GM12878 (cell line): ENCODE measurements at regions not wholly inside any gene's neighbourhood (a gene's known extent, or its start where the extent isn't known, plus 50 kb on each side); places are given as distances from the start of the nearest gene placed in this dataset.

Experiments used
- ATAC-seq: fragments of 200-7000 bp; cut with Tn5 transposase; 3 replicates; pipeline ENCODE4 v1.9.1; 2020; ENCODE audit warnings: mild to moderate bottlenecking, moderate library complexity
- BruUV-seq: library from RNA; stranded (reverse); fragments of 400-500 nt; replicated peaks from 2 replicates; lab custom pipeline; 2021; lab: Mats Ljungman, UMichigan
- CTCF ChIA-PET: fragments of 300-600 bp; sonication (Branson Sonifier 250); formaldehyde crosslinking; extraction: SDS; loops from one replicate; lab custom pipeline; 2021; ENCODE audit warnings: inconsistent platforms; lab: Yijun Ruan, JAX
- POLR2A ChIA-PET: fragments of 350-600 bp; formaldehyde crosslinking; extraction: SDS; loops from one replicate; lab custom pipeline; 2021; ENCODE audit warnings: inconsistent platforms; lab: Charles Lee
- RAD21 ChIA-PET: fragments of 300-600 bp; sonication (Branson Sonifier 250); formaldehyde crosslinking; loops from one replicate; lab custom pipeline; 2023; ENCODE audit warnings: antibody characterized with exemption; ENCODE audit not compliant: unreplicated experiment; lab: Charles Lee
- SMC1A ChIA-PET: fragments of 300-600 bp; sonication (Branson Sonifier 250); formaldehyde crosslinking; loops from one replicate; lab custom pipeline; 2023; ENCODE audit not compliant: unreplicated experiment, uncharacterized antibody; lab: Charles Lee
- DNase-seq: peaks from one replicate; pipeline ENCODE4 v3.0.0-alpha.2; 2011; ENCODE audit warnings: low read depth, low spot score
- FAIRE-seq: peaks from 3 replicates; lab custom pipeline; 2011; peaks lifted over from hg19 to GRCh38; lab: Jason Lieb, UNC
- H2AFZ ChIP-seq: 2 replicates; pipeline ENCODE4 v1.6.0; 2011; ENCODE audit warnings: low read depth, low read length, control low read depth; ENCODE audit not compliant: control insufficient read depth
- H3K27ac ChIP-seq: 2 replicates; pipeline ENCODE4 v1.5.1; 2011; ENCODE audit warnings: control low read depth; ENCODE audit not compliant: control insufficient read depth, insufficient read depth
- H3K27me3 ChIP-seq, 2 experiments: replicated peaks in 1 of 2; 2 replicates each; pipeline versions ENCODE4 v1.6.0 to v1.6.1; 2011; ENCODE audit warnings: low read length in 1 of 2; ENCODE audit not compliant: control insufficient read depth in 2 of 2, insufficient read depth in 2 of 2
- H3K36me3 ChIP-seq, 2 experiments: 2 replicates each; pipeline ENCODE4 v1.5.1; 2011; ENCODE audit warnings: low read length in 1 of 2; ENCODE audit not compliant: control insufficient read depth in 2 of 2, insufficient read depth in 2 of 2
- H3K4me1 ChIP-seq: 2 replicates; pipeline ENCODE4 v1.6.1; 2011; ENCODE audit warnings: mild to moderate bottlenecking, low read length, moderate library complexity, mixed read lengths; ENCODE audit not compliant: control insufficient read depth, insufficient read depth
- H3K4me2 ChIP-seq: 2 replicates; pipeline ENCODE4 v1.6.0; 2011; ENCODE audit warnings: control low read depth; ENCODE audit not compliant: control insufficient read depth, insufficient read depth
- H3K4me3 ChIP-seq: fragments of 200-600 bp; sonication (generic); 2 replicates; pipeline ENCODE4 v1.5.1; 2016
- H3K79me2 ChIP-seq: 2 replicates; pipeline ENCODE4 v1.6.0; 2011; ENCODE audit warnings: low read length; ENCODE audit not compliant: control insufficient read depth, insufficient read depth
- H3K9ac ChIP-seq: 2 replicates; pipeline ENCODE4 v1.8.0; 2011; ENCODE audit warnings: low read length, control low read depth, mixed read lengths; ENCODE audit not compliant: control insufficient read depth, insufficient read depth
- H3K9me3 ChIP-seq: replicated peaks from 3 replicates; pipeline ENCODE4 v1.5.1; 2011; ENCODE audit warnings: mild to moderate bottlenecking, low read length; ENCODE audit not compliant: control insufficient read depth, insufficient read depth
- H4K20me1 ChIP-seq: 2 replicates; pipeline ENCODE4 v1.6.0; 2011; ENCODE audit not compliant: control insufficient read depth, insufficient read depth
- BACH1 ChIP-seq: fragments of 450-650 bp; IDR thresholded peaks from 2 replicates; pipeline ENCODE4 v1.6.1; 2017; ENCODE audit warnings: mild to moderate bottlenecking, borderline replicate concordance
- BMI1 ChIP-seq: fragments of 450-650 bp; IDR thresholded peaks from 2 replicates; pipeline ENCODE4 v1.6.1; 2016; ENCODE audit warnings: mild to moderate bottlenecking, moderate library complexity, borderline replicate concordance
- IRF5 ChIP-seq: fragments of 450-650 bp; IDR thresholded peaks from 2 replicates; pipeline ENCODE4 v1.6.1; 2017; ENCODE audit warnings: borderline replicate concordance
- PAX5 ChIP-seq: IDR thresholded peaks from 2 replicates; pipeline ENCODE4 v1.6.1; 2011; ENCODE audit warnings: low read depth, low read length, borderline replicate concordance
- SIX5 ChIP-seq: IDR thresholded peaks from 2 replicates; pipeline ENCODE4 v1.6.1; 2011; ENCODE audit warnings: mild to moderate bottlenecking, low read depth, low read length, moderate library complexity; ENCODE audit not compliant: severe bottlenecking
- SMAD1 ChIP-seq: fragments of 450-650 bp; IDR thresholded peaks from 2 replicates; pipeline ENCODE4 v1.6.1; 2018; ENCODE audit warnings: mild to moderate bottlenecking, low read depth; ENCODE audit not compliant: partially characterized antibody
- SP1 ChIP-seq: IDR thresholded peaks from one replicate; pipeline ENCODE4 v1.6.1; 2011; ENCODE audit warnings: low read depth, low read length
- SRF ChIP-seq, 2 experiments: IDR thresholded peaks; 2 replicates each; pipeline ENCODE4 v1.6.1; 2011; ENCODE audit warnings: low read depth in 2 of 2, low read length in 2 of 2, mild to moderate bottlenecking in 1 of 2, moderate library complexity in 1 of 2
- in situ Hi-C: fragments of 300-500 bp; cut with MboI; formaldehyde crosslinking; loops from 9 replicates; pipeline ENCODE4 v1.14.3; 2018; ENCODE audit warnings: mixed read lengths
- intact Hi-C: fragments of 100-400 bp; cut with micrococcal nuclease; formaldehyde crosslinking; loops from one replicate; pipeline ENCODE4 v1.14.2; 2022; ENCODE audit not compliant: unreplicated experiment

DNA sequence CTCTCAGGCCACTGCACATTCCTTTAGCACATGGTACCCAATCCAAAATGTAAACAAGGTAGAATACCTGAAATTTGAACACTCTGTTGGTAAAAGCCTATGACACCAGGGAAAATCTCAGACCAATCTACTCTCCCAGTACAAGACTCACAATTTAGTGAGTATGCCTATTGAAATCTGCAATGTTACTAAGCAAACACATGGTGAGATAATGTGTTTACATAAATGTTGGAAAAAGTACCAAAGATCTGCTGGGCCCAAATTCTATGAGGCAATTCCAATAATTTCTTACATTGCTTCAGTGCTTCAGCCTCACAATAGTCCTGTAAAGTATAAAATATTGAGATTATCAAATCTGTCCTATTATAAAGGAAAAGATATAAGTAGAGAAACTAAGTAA is 536.1 kb downstream of the PYDC2 start:
- FAIRE-seq: no peak
- Histone ChIP-seq H3K79me2 (no peaks in the 10 kb centered on the region), H4K20me1 (no peaks in the 10 kb centered on the region), H3K4me1 (no peaks in the 10 kb centered on the region), H3K4me2 (no peak overlapping the region)
- CTCF ChIA-PET: interaction anchor here (1.3 kb wide), 1 partner anchor 10 kb away, joined by 3 read pairs; no protein-coding TSS in a partner anchor
- ATAC-seq: no peak
- no peak for TF ChIP-seq SRF (IDR thresholded peaks at IDR 0.05; ENCODE audit: low read depth in 2 of 2, low read length in 2 of 2)
- TF ChIP-seq PAX5: no peak
- no peak for TF ChIP-seq IRF5
- no peak for TF ChIP-seq SIX5
- TF ChIP-seq SMAD1: no peak
- TF ChIP-seq BACH1: no peak
- no peak for TF ChIP-seq SP1
- TF ChIP-seq BMI1: no peak
- TF ChIP-seq, all 136 proteins: peak for 0
- Histone ChIP-seq H3K9me3 (no peaks in the 10 kb centered on the region), H2AFZ (no peak overlapping the region), H3K4me3 (no peak overlapping the region), H3K36me3 (no peaks in the 10 kb centered on the region), H3K27ac (no peak overlapping the region), H3K9ac (no peak overlapping the region), H3K27me3 (no peaks in the 10 kb centered on the region)
- SMC1A ChIA-PET: no interaction called here
- RAD21 ChIA-PET: no interaction called here
- POLR2A ChIA-PET: no interaction called here
- in situ Hi-C loops (no loop called here), intact Hi-C loops (no loop called here)
- no TSS peak for BruUV-seq
- no peak for DNase-seq
